Mesendoderm (in vitro differentiated cells): ENCODE measurements at regions not wholly inside any gene's neighbourhood (a gene's known extent, or its start where the extent isn't known, plus 50 kb on each side); places are given as distances from the start of the nearest gene placed in this dataset.

Experiments used
- DNase-seq: peaks from one replicate; pipeline ENCODE4 v3.0.0; 2013
- H2AK5ac ChIP-seq: 2 replicates; pipeline ENCODE4 v1.6.1; 2013; ENCODE audit warnings: low read length, inconsistent platforms
- H2BK120ac ChIP-seq: 2 replicates; pipeline ENCODE4 v1.6.1; 2013; ENCODE audit warnings: low read depth, mild to moderate bottlenecking, low read length, moderate library complexity, mixed read lengths
- H2BK15ac ChIP-seq: replicated peaks from 2 replicates; pipeline ENCODE4 v1.6.1; 2013; ENCODE audit warnings: low read depth, mild to moderate bottlenecking, moderate library complexity
- H2BK5ac ChIP-seq: 2 replicates; pipeline ENCODE4 v1.6.1; 2013; ENCODE audit warnings: low read length, inconsistent platforms
- H3K18ac ChIP-seq: 2 replicates; pipeline ENCODE4 v1.6.1; 2013; ENCODE audit warnings: mild to moderate bottlenecking, low read length, mixed read lengths
- H3K23ac ChIP-seq: one replicate; pipeline ENCODE4 v1.6.1; 2013; ENCODE audit warnings: low read length
- H3K27ac ChIP-seq: 2 replicates; pipeline ENCODE4 v1.5.1; 2013; ENCODE audit warnings: low read depth, mild to moderate bottlenecking, inconsistent platforms, low read length, moderate library complexity
- H3K27me3 ChIP-seq: 2 replicates; pipeline ENCODE4 v1.6.1; 2013; ENCODE audit warnings: low read length, control low read depth, mild to moderate bottlenecking, inconsistent platforms; ENCODE audit not compliant: insufficient read depth, poor library complexity
- H3K36me3 ChIP-seq: 2 replicates; pipeline ENCODE4 v1.6.1; 2013; ENCODE audit warnings: low read length, inconsistent platforms; ENCODE audit not compliant: control insufficient read depth, insufficient read depth
- H3K4ac ChIP-seq: one replicate; pipeline ENCODE4 v1.6.1; 2013; ENCODE audit warnings: low read depth, mild to moderate bottlenecking, low read length, moderate library complexity
- H3K4me1 ChIP-seq: 2 replicates; pipeline ENCODE4 v1.6.1; 2013; ENCODE audit warnings: low read depth, low read length, inconsistent platforms; ENCODE audit not compliant: control insufficient read depth
- H3K4me2 ChIP-seq: 2 replicates; pipeline ENCODE4 v1.6.1; 2013; ENCODE audit warnings: low read length
- H3K4me3 ChIP-seq: 2 replicates; pipeline ENCODE4 v1.5.1; 2013; ENCODE audit warnings: mild to moderate bottlenecking, low read length
- H3K56ac ChIP-seq: one replicate; pipeline ENCODE4 v1.6.1; 2013; ENCODE audit warnings: low read length
- H3K79me1 ChIP-seq: 2 replicates; pipeline ENCODE4 v1.6.1; 2013; ENCODE audit warnings: low read length, inconsistent platforms
- H3K79me2 ChIP-seq: 2 replicates; pipeline ENCODE4 v1.6.1; 2013; ENCODE audit warnings: mild to moderate bottlenecking, low read length; ENCODE audit not compliant: control insufficient read depth, insufficient read depth
- H3K9ac ChIP-seq: 2 replicates; pipeline ENCODE4 v1.6.1; 2013; ENCODE audit warnings: low read length, inconsistent platforms
- H4K5ac ChIP-seq: one replicate; pipeline ENCODE4 v1.6.1; 2013; ENCODE audit warnings: low read length
- H4K8ac ChIP-seq: one replicate; pipeline ENCODE4 v1.6.1; 2013; ENCODE audit warnings: low read depth, mild to moderate bottlenecking, control low read depth, low read length, moderate library complexity
- WGBS: extraction: QIAGEN DNeasy Blood & Tissue Kit; methylation state at CpG from one replicate; pipeline ENCODE4 v1.1.7; 2013; ENCODE audit warnings: low lambda C conversion rate, missing lambda C conversion rate; ENCODE audit not compliant: insufficient coverage; ENCODE audit errors: extremely low coverage; 5-methylcytosine and 5-hydroxymethylcytosine counted together

- Histone ChIP-seq H3K23ac (no peak overlapping the region), H4K8ac (no peak overlapping the region), H2AK5ac (no peak overlapping the region), H3K9ac (no peak overlapping the region), H3K4ac (no peak overlapping the region), H3K79me2 (no peaks in the 10 kb centered on the region), H3K27ac (no peak overlapping the region), H3K4me3 (no peak overlapping the region), H3K4me1 (no peaks in the 10 kb centered on the region), H3K27me3 (no peaks in the 10 kb centered on the region), H2BK15ac (no peak overlapping the region), H3K18ac (no peak overlapping the region), H4K5ac (no peak overlapping the region), H2BK5ac (no peak overlapping the region), H2BK120ac (no peak overlapping the region), H3K79me1 (no peaks in the 10 kb centered on the region), H3K36me3 (no peaks in the 10 kb centered on the region), H3K56ac (no peak overlapping the region), H3K4me2 (no peak overlapping the region)
- peak; percentile 49 for DNase-seq
- no CpG with 5 or more reads among the region's 6 CpGs for WGBS
Observed at GRCh38 chr21:20404915-20405314, 593.3 kb upstream of the NCAM2 start.

GRCh38 chr21:20418353-20418752, 579.9 kb upstream of the NCAM2 start:
- Histone ChIP-seq H3K27me3 (no peaks in the 10 kb centered on the region), H3K9ac (no peak overlapping the region), H2BK120ac (no peak overlapping the region), H3K18ac (no peak overlapping the region), H3K4me1 (no peaks in the 10 kb centered on the region), H3K4ac (no peak overlapping the region), H3K27ac (no peak overlapping the region), H3K79me2 (no peaks in the 10 kb centered on the region), H2BK15ac (no peak overlapping the region), H4K8ac (no peak overlapping the region), H2BK5ac (no peak overlapping the region), H2AK5ac (no peak overlapping the region), H3K4me3 (no peak overlapping the region), H3K79me1 (no peaks in the 10 kb centered on the region), H3K56ac (no peak overlapping the region), H3K36me3 (no peaks in the 10 kb centered on the region), H3K23ac (no peak overlapping the region), H4K5ac (no peak overlapping the region), H3K4me2 (no peak overlapping the region)
- DNase-seq, result no peak
- no CpG with 5 or more reads among the region's 6 CpGs for WGBS

- no peak overlapping the region for H3K23ac ChIP-seq
Observed at GRCh38 chr21:20419772-20420171, 578.4 kb upstream of the NCAM2 start.

GRCh38 chr21:20424943-20425342, 573.3 kb upstream of the NCAM2 start:
- H3K36me3 ChIP-seq, result no peaks in the 10 kb centered on the region
- WGBS, result no CpG with 5 or more reads among the region's 7 CpGs
- no peak overlapping the region for H3K4me2 ChIP-seq
- no peak for DNase-seq
- H3K27me3 ChIP-seq, result no peaks in the 10 kb centered on the region
- H2BK15ac ChIP-seq, result no peak overlapping the region
- H3K4me1 ChIP-seq, result no peaks in the 10 kb centered on the region
- no peaks in the 10 kb centered on the region for H3K79me1 ChIP-seq
- H2AK5ac ChIP-seq, result no peak overlapping the region
- no peak overlapping the region for H2BK120ac ChIP-seq
- H3K79me2 ChIP-seq, result no peaks in the 10 kb centered on the region
- no peak overlapping the region for H4K5ac ChIP-seq
- no peak overlapping the region for H2BK5ac ChIP-seq
- H3K18ac ChIP-seq, result no peak overlapping the region
- no peak overlapping the region for H3K9ac ChIP-seq
- H3K23ac ChIP-seq, result no peak overlapping the region
- no peak overlapping the region for H3K4me3 ChIP-seq
- no peak overlapping the region for H3K56ac ChIP-seq
- H4K8ac ChIP-seq, result no peak overlapping the region
- no peak overlapping the region for H3K27ac ChIP-seq
- no peak overlapping the region for H3K4ac ChIP-seq

More at GRCh38 chr21:20419772-20420171, 578.4 kb upstream of the NCAM2 start:
- Histone ChIP-seq H3K36me3 (no peaks in the 10 kb centered on the region), H2BK120ac (no peak overlapping the region), H2AK5ac (no peak overlapping the region), H3K4me3 (no peak overlapping the region), H3K56ac (no peak overlapping the region), H3K27me3 (no peaks in the 10 kb centered on the region), H3K27ac (no peak overlapping the region), H2BK15ac (no peak overlapping the region), H4K8ac (no peak overlapping the region), H3K79me2 (no peaks in the 10 kb centered on the region), H3K4me2 (no peak overlapping the region), H3K4ac (no peak overlapping the region), H4K5ac (no peak overlapping the region), H3K79me1 (no peaks in the 10 kb centered on the region), H2BK5ac (no peak overlapping the region), H3K4me1 (no peaks in the 10 kb centered on the region), H3K18ac (no peak overlapping the region), H3K9ac (no peak overlapping the region)
- no CpG with 5 or more reads among the region's 2 CpGs for WGBS
- no peak for DNase-seq

- Histone ChIP-seq H2AK5ac (no peak overlapping the region), H4K8ac (no peak overlapping the region), H3K27ac (no peak overlapping the region), H4K5ac (no peak overlapping the region), H3K18ac (no peak overlapping the region), H3K27me3 (no peaks in the 10 kb centered on the region), H3K4me2 (no peak overlapping the region), H2BK5ac (no peak overlapping the region), H3K4me1 (no peaks in the 10 kb centered on the region), H3K56ac (no peak overlapping the region), H3K4ac (no peak overlapping the region), H3K79me1 (no peaks in the 10 kb centered on the region), H3K4me3 (no peak overlapping the region), H3K36me3 (no peaks in the 10 kb centered on the region), H3K23ac (no peak overlapping the region), H2BK15ac (no peak overlapping the region), H2BK120ac (no peak overlapping the region), H3K79me2 (no peaks in the 10 kb centered on the region), H3K9ac (no peak overlapping the region)
- WGBS, result no CpG with 5 or more reads among the region's 12 CpGs
- no peak for DNase-seq
Observed at GRCh38 chr21:20425856-20426255, 572.4 kb upstream of the NCAM2 start.

- H3K9ac ChIP-seq, result no peak overlapping the region
- no peak overlapping the region for H2BK5ac ChIP-seq
- H3K56ac ChIP-seq, result no peak overlapping the region
- H4K8ac ChIP-seq, result no peak overlapping the region
- no CpG with 5 or more reads among the region's 5 CpGs for WGBS
- H3K79me1 ChIP-seq, result no peaks in the 10 kb centered on the region
- no peaks in the 10 kb centered on the region for H3K27me3 ChIP-seq
- H2BK120ac ChIP-seq, result no peak overlapping the region
- H3K27ac ChIP-seq, result no peak overlapping the region
- H2BK15ac ChIP-seq, result no peak overlapping the region
- no peaks in the 10 kb centered on the region for H3K79me2 ChIP-seq
- no peaks in the 10 kb centered on the region for H3K36me3 ChIP-seq
- no peak for DNase-seq
- H3K18ac ChIP-seq, result no peak overlapping the region
- no peak overlapping the region for H4K5ac ChIP-seq
- H3K23ac ChIP-seq, result no peak overlapping the region
- no peak overlapping the region for H3K4me2 ChIP-seq
- no peak overlapping the region for H3K4ac ChIP-seq
- H2AK5ac ChIP-seq, result no peak overlapping the region
- no peaks in the 10 kb centered on the region for H3K4me1 ChIP-seq
- H3K4me3 ChIP-seq, result no peak overlapping the region
Observed at GRCh38 chr21:20440338-20440737, 557.9 kb upstream of the NCAM2 start.
